MM.1S (cell line): ENCODE measurements at regions not wholly inside any gene's neighbourhood (a gene's known extent, or its start where the extent isn't known, plus 50 kb on each side); places are given as distances from the start of the nearest gene placed in this dataset.

Source experiments
- DNase-seq: peaks from one replicate; pipeline ENCODE4 v3.0.0-alpha.2; 2015
- H2AFZ ChIP-seq: fragments of 300-600 bp; sonication (generic); 2 replicates; pipeline ENCODE4 v1.6.0; 2016; ENCODE audit warnings: antibody characterized with exemption, low read length
- H3F3A ChIP-seq: fragments of 300-600 bp; sonication (generic); 2 replicates; pipeline ENCODE4 v1.6.1; 2016; ENCODE audit warnings: mild to moderate bottlenecking, antibody characterized with exemption, low read length, moderate library complexity, mixed read lengths; ENCODE audit not compliant: insufficient read depth
- H3K27ac ChIP-seq: fragments of 300-600 bp; sonication (generic); 2 replicates; pipeline ENCODE4 v1.5.1; 2016; ENCODE audit warnings: mild to moderate bottlenecking, low read length
- H3K27me3 ChIP-seq: fragments of 300-600 bp; sonication (generic); replicated peaks from 2 replicates; pipeline ENCODE4 v1.6.0; 2016; ENCODE audit warnings: low read length; ENCODE audit not compliant: insufficient read depth
- H3K36me3 ChIP-seq: fragments of 300-600 bp; sonication (generic); replicated peaks from 2 replicates; pipeline ENCODE4 v1.6.1; 2016; ENCODE audit warnings: mild to moderate bottlenecking, low read length, mixed read lengths; ENCODE audit not compliant: insufficient read depth
- H3K4me1 ChIP-seq: fragments of 300-600 bp; sonication (generic); 2 replicates; pipeline ENCODE4 v1.6.1; 2016; ENCODE audit warnings: low read length, mixed read lengths
- H3K4me2 ChIP-seq: fragments of 300-600 bp; sonication (generic); 2 replicates; pipeline ENCODE4 v1.6.0; 2016; ENCODE audit warnings: low read depth, low read length
- H3K4me3 ChIP-seq: fragments of 300-600 bp; sonication (generic); 2 replicates; pipeline ENCODE4 v1.5.1; 2016; ENCODE audit warnings: low read length, mixed read lengths
- H3K79me2 ChIP-seq: fragments of 300-600 bp; sonication (generic); 2 replicates; pipeline ENCODE4 v1.6.1; 2016; ENCODE audit warnings: mixed run types, low read length, mixed read lengths
- H3K9ac ChIP-seq: fragments of 300-600 bp; sonication (generic); 2 replicates; pipeline ENCODE4 v1.6.1; 2016; ENCODE audit warnings: low read length, mixed read lengths
- H3K9me2 ChIP-seq: fragments of 300-600 bp; sonication (generic); replicated peaks from 2 replicates; pipeline ENCODE4 v1.6.1; 2016; ENCODE audit warnings: mild to moderate bottlenecking, low read length, mixed read lengths; ENCODE audit not compliant: insufficient read depth
- H3K9me3 ChIP-seq: fragments of 300-600 bp; sonication (generic); replicated peaks from 2 replicates; pipeline ENCODE4 v1.6.1; 2016; ENCODE audit warnings: mild to moderate bottlenecking, low read length, mixed read lengths; ENCODE audit not compliant: insufficient read depth
- H4K20me1 ChIP-seq: fragments of 300-600 bp; sonication (generic); 2 replicates; pipeline ENCODE4 v1.6.1; 2016; ENCODE audit warnings: mild to moderate bottlenecking, low read length, moderate library complexity, mixed read lengths; ENCODE audit not compliant: insufficient read depth
- CTCF ChIP-seq: fragments of 300-600 bp; sonication (generic); IDR thresholded peaks from 2 replicates; pipeline ENCODE4 v1.5.1; 2016; ENCODE audit warnings: antibody characterized with exemption, low read length, mixed read lengths
- EZH2 ChIP-seq: fragments of 300-600 bp; sonication (generic); optimal IDR thresholded peaks from 2 replicates; pipeline ENCODE3; 2017; ENCODE audit warnings: low read depth, mild to moderate bottlenecking, antibody characterized with exemption, low read length, mixed read lengths
- EZH2phosphoT487 ChIP-seq: fragments of 300-600 bp; sonication (generic); IDR thresholded peaks from 2 replicates; pipeline ENCODE4 v1.6.1; 2018; ENCODE audit warnings: antibody characterized with exemption, low read length

- Histone ChIP-seq H3K4me1 (no peaks in the 10 kb centered on the region), H3K27me3 (no peaks in the 10 kb centered on the region), H3K9me2 (no peaks in the 10 kb centered on the region), H3K9me3 (no peaks in the 10 kb centered on the region), H3K4me3 (no peak overlapping the region), H2AFZ (no peak overlapping the region), H3F3A (no peaks in the 10 kb centered on the region), H3K79me2 (no peaks in the 10 kb centered on the region), H3K27ac (no peak overlapping the region), H3K4me2 (no peak overlapping the region), H4K20me1 (no peaks in the 10 kb centered on the region), H3K9ac (no peak overlapping the region), H3K36me3 (no peaks in the 10 kb centered on the region)
- TF ChIP-seq EZH2phosphoT487 (no peak), CTCF (no peak), EZH2 (no peak)
- DNase-seq: no peak
Measured at GRCh38 chr18:78584459-78585022, 395.1 kb upstream of the SALL3 start.

GRCh38 chr18:78586586-78586985 is 393.0 kb upstream of the SALL3 start:
- no peak for DNase-seq
- Histone ChIP-seq H3K27me3 (no peaks in the 10 kb centered on the region), H3K4me3 (no peak overlapping the region), H4K20me1 (no peaks in the 10 kb centered on the region), H3K9me3 (no peaks in the 10 kb centered on the region), H3K4me2 (no peak overlapping the region), H3K36me3 (no peaks in the 10 kb centered on the region), H2AFZ (no peak overlapping the region), H3K79me2 (no peaks in the 10 kb centered on the region), H3F3A (no peaks in the 10 kb centered on the region), H3K27ac (no peak overlapping the region), H3K4me1 (no peaks in the 10 kb centered on the region), H3K9ac (no peak overlapping the region), H3K9me2 (no peaks in the 10 kb centered on the region)
- TF ChIP-seq EZH2phosphoT487 (no peak), EZH2 (no peak), CTCF (no peak)

- no peaks in the 10 kb centered on the region for H3K4me1 ChIP-seq
- H3K4me2 ChIP-seq: no peak overlapping the region
- H3K79me2 ChIP-seq: no peaks in the 10 kb centered on the region
- DNase-seq: no peak
- TF ChIP-seq EZH2: no peak
- TF ChIP-seq CTCF: no peak
- no peak for TF ChIP-seq EZH2phosphoT487
- H3K9me3 ChIP-seq: no peaks in the 10 kb centered on the region
- H4K20me1 ChIP-seq: no peaks in the 10 kb centered on the region
- no peak overlapping the region for H3K27ac ChIP-seq
- H3K9me2 ChIP-seq: no peaks in the 10 kb centered on the region
- H3K27me3 ChIP-seq: no peaks in the 10 kb centered on the region
- H3K36me3 ChIP-seq: no peaks in the 10 kb centered on the region
- no peaks in the 10 kb centered on the region for H3F3A ChIP-seq
- H2AFZ ChIP-seq: no peak overlapping the region
- H3K9ac ChIP-seq: no peak overlapping the region
- H3K4me3 ChIP-seq: no peak overlapping the region
Measured at GRCh38 chr18:78587096-78587495, 392.5 kb upstream of the SALL3 start.
